ENCODE measurements at regions not wholly inside any gene's neighbourhood (a gene's known extent, or its start where the extent isn't known, plus 50 kb on each side); places are given as distances from the start of the nearest gene placed in this dataset.

- H3K23ac ChIP-seq (ENCODE audit: insufficient read length) = no peak overlapping the region
- H3K27ac ChIP-seq (ENCODE audit: low read depth, low read length) = no peak overlapping the region
- H3K56ac ChIP-seq (replicated peaks; ENCODE audit: insufficient read length, low read depth, low read length) = no peak overlapping the region
- no peak overlapping the region for H2AFZ ChIP-seq (ENCODE audit: low read length)
- ChIA-PET POLR2A (ENCODE audit: partially characterized antibody) (no interaction called here), CTCF (ENCODE audit: partially characterized antibody) (interaction anchor here (0.6 to 2.6 kb wide), 18 partner anchors 8 to 1053 kb away, joined by 3 to 9 read pairs (median 3); no protein-coding TSS in a partner anchor)
- H3K23me2 ChIP-seq (ENCODE audit: low read depth, low read length) = no peaks in the 10 kb centered on the region
- no peak overlapping the region for H3K18ac ChIP-seq (ENCODE audit: extremely low read depth, low read length)
- H3K4me1 ChIP-seq (replicated peaks in 1 of 4; ENCODE audit: control insufficient read depth in 3 of 4, insufficient read depth in 4 of 4, low read length in 3 of 4) = no peaks in the 10 kb centered on the region
- FAIRE-seq = no peak
- no peak overlapping the region for H2AK5ac ChIP-seq (ENCODE audit: low read depth, low read length)
- peak overlapping the region; percentile 32 for H3K4ac ChIP-seq (replicated peaks; ENCODE audit: insufficient read length, low read depth, low read length)
- no peak overlapping the region for H4K8ac ChIP-seq (ENCODE audit: extremely low read depth, insufficient read depth, low read length)
- H3K36me3 ChIP-seq (ENCODE audit: control insufficient read depth in 2 of 4, insufficient read depth in 4 of 4, low read length in 3 of 4) = no peaks in the 10 kb centered on the region
- H2BK12ac ChIP-seq (ENCODE audit: low read depth, low read length) = no peak overlapping the region
- H3K79me1 ChIP-seq (ENCODE audit: low read depth, low read length) = no peaks in the 10 kb centered on the region
- H3K4me3 ChIP-seq (ENCODE audit: extremely low read depth in 1 of 4, insufficient read depth in 2 of 4, low read depth in 3 of 4, low read length in 4 of 4) = no peak overlapping the region
- no peak overlapping the region for H3K4me2 ChIP-seq (ENCODE audit: insufficient read depth in 1 of 2, low read depth in 2 of 2, low read length in 2 of 2)
- no peak overlapping the region for H4K5ac ChIP-seq (ENCODE audit: insufficient read length, low read depth, low read length)
- H3K79me2 ChIP-seq (ENCODE audit: control insufficient read depth in 1 of 2, insufficient read depth in 2 of 2, low read length in 2 of 2) = no peaks in the 10 kb centered on the region
- H2BK120ac ChIP-seq (replicated peaks; ENCODE audit: low read depth, low read length) = no peak overlapping the region
- no peaks in the 10 kb centered on the region for H3K9me3 ChIP-seq (ENCODE audit: insufficient read depth in 2 of 2, low read depth in 1 of 2, low read length in 1 of 2)
- DNase-seq (ENCODE audit: low read depth in 1 of 2, low spot score in 2 of 2) = peak; percentile 7 to 68
- no peak overlapping the region for H2BK5ac ChIP-seq (ENCODE audit: low read depth, low read length)
- no peak overlapping the region for H3K9ac ChIP-seq (replicated peaks in 1 of 4; ENCODE audit: extremely low read depth in 1 of 4, low read depth in 3 of 4, low read length in 3 of 4)
- H3K27me3 ChIP-seq (replicated peaks in 1 of 4; ENCODE audit: control insufficient read depth in 3 of 4, extremely low read depth in 1 of 4, insufficient read depth in 3 of 4, low read length in 3 of 4) = no peaks in the 10 kb centered on the region
- 10% methylated on average over 1 of the region's 1 CpG; no CpG with 5 or more reads in 1 of the 2 experiments for WGBS, 2 experiments (ENCODE audit: extremely low coverage in 1 of 2, insufficient coverage in 1 of 2, insufficient read length in 1 of 2, insufficient replicate concordance in 2 of 2, low coverage in 1 of 2, low lambda C conversion rate in 2 of 2, missing lambda C conversion rate in 1 of 2)
- H3K14ac ChIP-seq (ENCODE audit: insufficient read length) = no peak overlapping the region
- H2BK20ac ChIP-seq (ENCODE audit: low read length) = no peak overlapping the region
- H4K20me1 ChIP-seq (replicated peaks in 1 of 2; ENCODE audit: control insufficient read depth in 1 of 2, insufficient read depth in 2 of 2, low read length in 2 of 2) = no peaks in the 10 kb centered on the region
- 0 out of 2 replicates have a peak overlapping the region, but pooled peaks have one; percentile 53 for H2BK15ac ChIP-seq (ENCODE audit: low read length)
- peak overlapping the region; percentile 32 for H4K91ac ChIP-seq (replicated peaks; ENCODE audit: insufficient read length, low read length)
- no peak for TF ChIP-seq POLR2A (IDR thresholded peaks at IDR 0.05; ENCODE audit: control extremely low read depth in 1 of 2, low read depth in 2 of 2, low read length in 2 of 2)
- peak; percentile 72 to 80 for TF ChIP-seq RAD21 (IDR thresholded peaks at IDR 0.05 in 1 of 2, conservative IDR thresholded peaks at IDR 0.05 in 1 of 2; ENCODE audit: low read depth in 2 of 2, low read length in 2 of 2)
- peak; percentile 77 to 96 (median 92) for TF ChIP-seq CTCF (IDR thresholded peaks at IDR 0.05; ENCODE audit: control extremely low read depth in 1 of 3, insufficient read depth in 1 of 3, low read depth in 1 of 3, low read length in 3 of 3)
Measured at GRCh38 chr2:116094196-116094595, 1651.8 kb downstream of the DPP10 start.

Measured in H1 (cell line).